Retinal pigment epithelial cell (primary cell): ENCODE measurements at regions not wholly inside any gene's neighbourhood (a gene's known extent, or its start where the extent isn't known, plus 50 kb on each side); places are given as distances from the start of the nearest gene placed in this dataset.

Experiments
- DNase-seq: peaks from one replicate; pipeline ENCODE4 v3.0.0-alpha.2; 2010; ENCODE audit warnings: low read depth
- H3K4me3 ChIP-seq: 2 replicates; pipeline ENCODE4 v1.5.1; 2011; ENCODE audit warnings: mild to moderate bottlenecking, low read length, control low read depth, moderate library complexity
- TF ChIP-seq, protein P1 (sequence below): conservative IDR thresholded peaks from 2 replicates; pipeline ENCODE4 v1.5.1; 2011; ENCODE audit warnings: low read depth, low read length, control low read depth, inconsistent platforms

DNA sequence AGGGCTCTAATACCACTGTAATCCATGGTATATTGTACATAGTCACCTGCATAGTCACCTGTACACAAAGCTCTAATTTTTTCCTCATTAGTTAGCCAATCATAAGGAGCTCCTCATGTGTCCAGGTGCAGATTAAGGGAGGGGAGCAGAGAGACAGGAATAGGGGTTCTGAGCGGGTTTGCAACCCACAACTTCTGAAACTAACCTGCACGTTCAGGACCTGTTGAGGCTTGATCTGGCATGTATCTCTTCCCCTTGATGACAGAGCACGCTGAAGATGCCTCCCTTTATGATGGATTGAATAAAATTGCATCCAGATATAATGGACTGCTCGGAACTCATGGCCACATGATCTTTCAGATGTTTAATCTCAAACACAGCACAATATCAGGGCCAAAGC is 144.0 kb upstream of the PRNP start:
- DNase-seq, result no peak

DNA sequence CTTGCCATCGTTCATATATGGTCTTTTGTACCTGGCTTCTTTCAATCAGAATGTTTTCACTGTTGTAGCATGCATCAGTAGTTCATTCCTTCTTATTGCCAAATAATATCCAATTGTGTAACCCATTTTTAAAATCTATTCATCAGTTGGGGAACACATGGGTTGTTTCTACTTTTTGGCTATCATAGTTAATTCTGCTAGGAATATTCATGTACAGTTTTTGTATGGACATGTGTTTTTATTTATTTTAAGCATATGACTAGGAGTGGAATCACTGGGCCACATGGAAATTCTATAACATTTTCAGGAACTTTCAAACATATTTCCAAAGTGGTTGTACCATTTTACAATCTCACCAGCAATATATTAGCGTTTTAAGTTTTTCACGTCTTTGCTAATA is 151.9 kb upstream of the PRNP start:
- TF ChIP-seq, protein P1, sequence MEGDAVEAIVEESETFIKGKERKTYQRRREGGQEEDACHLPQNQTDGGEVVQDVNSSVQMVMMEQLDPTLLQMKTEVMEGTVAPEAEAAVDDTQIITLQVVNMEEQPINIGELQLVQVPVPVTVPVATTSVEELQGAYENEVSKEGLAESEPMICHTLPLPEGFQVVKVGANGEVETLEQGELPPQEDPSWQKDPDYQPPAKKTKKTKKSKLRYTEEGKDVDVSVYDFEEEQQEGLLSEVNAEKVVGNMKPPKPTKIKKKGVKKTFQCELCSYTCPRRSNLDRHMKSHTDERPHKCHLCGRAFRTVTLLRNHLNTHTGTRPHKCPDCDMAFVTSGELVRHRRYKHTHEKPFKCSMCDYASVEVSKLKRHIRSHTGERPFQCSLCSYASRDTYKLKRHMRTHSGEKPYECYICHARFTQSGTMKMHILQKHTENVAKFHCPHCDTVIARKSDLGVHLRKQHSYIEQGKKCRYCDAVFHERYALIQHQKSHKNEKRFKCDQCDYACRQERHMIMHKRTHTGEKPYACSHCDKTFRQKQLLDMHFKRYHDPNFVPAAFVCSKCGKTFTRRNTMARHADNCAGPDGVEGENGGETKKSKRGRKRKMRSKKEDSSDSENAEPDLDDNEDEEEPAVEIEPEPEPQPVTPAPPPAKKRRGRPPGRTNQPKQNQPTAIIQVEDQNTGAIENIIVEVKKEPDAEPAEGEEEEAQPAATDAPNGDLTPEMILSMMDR, result no peak
- no peak overlapping the region for H3K4me3 ChIP-seq
- DNase-seq, result no peak

More for the DNA sequence above, 144.0 kb upstream of the PRNP start:
- TF ChIP-seq, protein P1, result no peak
- no peak overlapping the region for H3K4me3 ChIP-seq

DNA sequence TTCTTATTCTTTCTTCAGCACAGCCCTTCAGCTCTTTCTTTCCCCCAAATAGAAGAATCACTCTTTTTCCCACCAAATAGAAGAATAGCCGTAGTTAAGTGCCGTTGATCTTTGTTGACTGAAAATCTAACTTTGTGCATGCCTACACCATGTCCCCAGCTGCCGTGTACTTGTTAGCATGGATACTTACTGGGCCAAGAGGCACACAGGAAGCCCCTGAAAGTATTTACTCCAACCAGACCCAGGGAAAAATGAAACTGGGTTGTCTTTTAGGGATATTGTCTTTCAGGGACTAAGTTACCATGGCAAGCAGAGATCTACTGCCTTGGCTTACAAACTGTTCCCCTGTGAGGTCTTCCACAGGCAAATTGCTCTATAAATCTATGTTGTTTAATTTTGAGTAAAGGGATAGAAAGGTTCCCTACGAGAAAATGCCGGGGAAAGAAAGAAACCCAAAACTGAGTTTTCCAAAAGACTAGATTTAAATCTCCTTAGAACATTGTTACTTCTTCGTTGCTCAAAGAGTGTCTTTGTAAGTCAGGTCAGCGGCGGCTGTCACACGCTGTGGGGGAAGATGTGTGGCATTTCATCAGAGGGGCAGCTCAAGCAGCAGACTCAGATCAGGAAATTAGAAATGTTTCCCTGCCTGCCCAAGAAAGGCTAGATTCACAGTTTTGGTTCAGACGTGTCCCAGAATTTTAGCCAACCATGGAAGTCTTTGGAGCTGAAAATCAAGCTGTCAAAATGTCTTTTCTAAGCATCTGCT is 152.7 kb upstream of the PRNP start:
- no peak for DNase-seq
- TF ChIP-seq, protein P1, result no peak
- H3K4me3 ChIP-seq, result no peak overlapping the region

DNA sequence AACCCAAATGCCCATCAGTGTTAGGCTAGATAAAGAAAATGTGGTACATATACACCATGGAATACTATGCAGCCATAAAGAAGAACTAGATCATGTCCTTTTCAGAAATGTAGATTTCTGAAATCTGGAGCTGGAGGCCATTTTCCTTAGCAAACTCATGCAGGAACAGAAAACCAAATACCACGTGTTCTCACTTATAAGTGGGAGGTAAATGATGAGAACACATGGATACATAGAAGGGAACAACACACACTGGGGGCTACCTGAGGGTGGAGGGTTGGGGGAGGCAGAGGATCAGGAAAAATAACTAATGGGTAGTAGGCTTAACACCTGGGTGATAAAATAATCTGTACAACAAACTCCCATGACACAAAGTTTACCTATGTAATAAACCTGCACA is 153.5 kb upstream of the PRNP start:
- H3K4me3 ChIP-seq, result no peak overlapping the region
- TF ChIP-seq, protein P1, result no peak
- DNase-seq, result no peak

DNA sequence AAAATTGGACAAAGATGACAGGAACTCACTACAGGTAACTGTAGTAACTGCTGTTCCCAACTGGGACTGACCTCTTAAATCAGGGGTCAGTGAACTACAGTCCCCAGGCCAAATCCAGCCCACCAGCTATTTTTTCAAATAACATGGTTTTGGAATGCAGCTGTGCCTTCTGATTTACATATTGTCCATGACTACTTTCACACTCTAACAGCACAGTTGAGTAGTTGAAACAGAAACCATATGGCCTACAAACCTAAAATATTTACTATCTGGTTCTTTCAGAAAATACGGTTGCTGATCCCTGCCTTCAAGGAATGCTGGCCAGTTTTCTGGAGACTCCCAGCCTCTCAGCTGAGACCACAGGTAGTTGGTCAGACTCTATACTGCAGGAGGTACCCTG is 161.5 kb upstream of the PRNP start:
- TF ChIP-seq, protein P1, result no peak
- DNase-seq, result no peak
- no peak overlapping the region for H3K4me3 ChIP-seq

DNA sequence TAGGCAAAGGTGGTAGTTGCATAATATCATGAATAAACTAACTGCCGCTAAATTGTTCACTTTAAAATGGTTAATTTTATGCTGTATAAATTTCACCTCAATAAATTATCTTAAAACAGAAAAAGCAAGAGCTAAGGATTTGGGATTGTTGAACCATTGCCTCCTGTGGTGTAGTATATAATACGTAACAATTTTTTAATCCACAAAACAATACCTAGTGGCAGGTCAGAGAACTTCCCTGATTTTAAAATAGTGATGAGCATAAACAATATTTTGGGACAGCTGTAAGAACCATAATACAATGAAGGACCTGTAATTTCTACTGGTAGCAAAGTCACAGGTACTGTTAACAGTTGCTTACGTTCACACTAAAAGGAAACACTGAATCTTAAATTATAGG is 161.9 kb upstream of the PRNP start:
- DNase-seq, result no peak
- TF ChIP-seq, protein P1, result no peak
- H3K4me3 ChIP-seq, result no peak overlapping the region

DNA sequence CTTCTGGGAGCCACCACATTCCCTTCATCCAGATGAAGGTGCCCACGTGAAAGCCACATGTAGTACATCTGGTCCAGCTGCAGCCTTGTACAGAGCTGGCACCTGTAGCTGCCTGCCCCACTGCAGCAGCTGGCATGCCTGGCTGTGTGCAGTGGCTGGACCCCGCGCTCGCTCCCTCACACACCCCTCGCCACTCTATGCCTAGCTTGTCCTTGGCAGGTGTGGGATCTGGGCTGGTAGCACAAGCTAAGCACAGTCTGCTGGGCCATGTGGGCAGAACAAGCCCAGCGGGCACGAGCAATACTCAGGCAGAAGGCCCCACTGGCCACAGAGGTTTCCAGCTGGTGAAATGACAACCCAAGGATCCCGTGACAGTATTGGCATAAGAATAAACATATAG is 163.9 kb upstream of the PRNP start:
- H3K4me3 ChIP-seq, result no peak overlapping the region
- TF ChIP-seq, protein P1, result no peak
- no peak for DNase-seq
